ENCODE measurements at regions not wholly inside any gene's neighbourhood (a gene's known extent, or its start where the extent isn't known, plus 50 kb on each side); places are given as distances from the start of the nearest gene placed in this dataset.

DNA sequence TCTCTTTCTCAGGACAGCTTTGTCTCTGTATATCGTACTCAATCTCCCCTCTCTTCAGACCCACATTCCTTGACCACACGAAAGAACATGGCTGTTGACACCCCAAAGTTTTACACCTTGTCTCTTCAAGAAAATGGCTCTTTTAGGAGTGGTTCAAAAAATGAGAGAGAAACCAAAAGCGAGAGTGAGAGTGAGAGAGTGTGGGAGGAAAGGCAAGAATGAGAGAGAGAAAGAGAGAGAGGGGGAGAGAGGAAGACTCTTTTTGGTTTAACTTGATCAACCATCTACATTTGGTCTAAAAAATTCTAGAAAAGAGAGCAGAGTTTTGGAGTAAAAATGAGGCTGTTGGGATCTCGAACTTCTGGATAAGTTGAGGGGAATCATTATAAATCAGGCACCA is 581.8 kb upstream of the WWC1 start:
- H3K36me3 Mint-ChIP-seq (ENCODE audit: low read depth), result no peaks in the 10 kb centered on the region
- H3K4me1 Mint-ChIP-seq (ENCODE audit: low read depth), result no peaks in the 10 kb centered on the region
- H3K27me3 Mint-ChIP-seq, result no peaks in the 10 kb centered on the region
- no peak overlapping the region for H3K27ac Mint-ChIP-seq
- no peak overlapping the region for H3K4me3 Mint-ChIP-seq
- no peaks in the 10 kb centered on the region for H3K9me3 Mint-ChIP-seq

GRCh38 chr5:167710444-167711073 is 580.9 kb upstream of the WWC1 start:
- no peaks in the 10 kb centered on the region for H3K27me3 Mint-ChIP-seq
- no peaks in the 10 kb centered on the region for H3K9me3 Mint-ChIP-seq

DNA sequence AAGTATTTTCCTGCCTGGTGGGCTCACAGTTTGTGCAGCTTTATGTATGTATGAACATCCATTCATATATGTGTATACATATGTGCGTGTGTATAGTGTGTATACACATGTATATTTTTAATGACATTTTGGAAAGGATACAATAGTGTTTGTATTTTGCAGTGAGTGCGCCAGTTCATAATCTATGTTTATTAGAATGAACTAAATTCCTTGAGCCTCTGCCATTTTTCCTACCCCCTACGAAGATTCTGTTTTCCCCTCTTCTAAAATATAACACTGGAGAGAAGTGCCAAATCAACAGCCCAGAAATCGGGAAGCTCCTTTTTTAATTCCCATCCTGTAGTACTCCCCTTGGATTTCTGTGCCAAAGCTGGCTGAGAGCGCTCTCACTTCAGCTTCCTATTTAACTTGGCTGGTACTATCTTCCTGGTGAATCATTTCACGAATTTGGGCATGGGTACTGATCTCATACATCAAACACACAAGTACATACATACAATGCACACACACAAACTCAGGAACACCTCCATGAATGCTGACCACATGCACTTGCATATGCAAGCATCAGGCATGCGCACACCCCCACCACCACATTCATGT is 578.4 kb upstream of the WWC1 start:
- Mint-ChIP-seq H3K27ac (no peak overlapping the region), H3K4me1 (ENCODE audit: low read depth) (no peaks in the 10 kb centered on the region), H3K36me3 (ENCODE audit: low read depth) (no peaks in the 10 kb centered on the region), H3K27me3 (no peaks in the 10 kb centered on the region), H3K9me3 (no peaks in the 10 kb centered on the region), H3K4me3 (no peak overlapping the region)

More at GRCh38 chr5:167710444-167711073, 580.9 kb upstream of the WWC1 start:
- Mint-ChIP-seq H3K27ac (no peak overlapping the region), H3K4me3 (no peak overlapping the region), H3K4me1 (ENCODE audit: low read depth) (no peaks in the 10 kb centered on the region), H3K36me3 (ENCODE audit: low read depth) (no peaks in the 10 kb centered on the region)

- Mint-ChIP-seq H3K4me3 (no peak overlapping the region), H3K4me1 (ENCODE audit: low read depth) (no peaks in the 10 kb centered on the region), H3K27ac (no peak overlapping the region), H3K9me3 (no peaks in the 10 kb centered on the region), H3K27me3 (no peaks in the 10 kb centered on the region), H3K36me3 (ENCODE audit: low read depth) (no peaks in the 10 kb centered on the region)
Observed at GRCh38 chr5:167713896-167714295, 577.5 kb upstream of the WWC1 start.

DNA sequence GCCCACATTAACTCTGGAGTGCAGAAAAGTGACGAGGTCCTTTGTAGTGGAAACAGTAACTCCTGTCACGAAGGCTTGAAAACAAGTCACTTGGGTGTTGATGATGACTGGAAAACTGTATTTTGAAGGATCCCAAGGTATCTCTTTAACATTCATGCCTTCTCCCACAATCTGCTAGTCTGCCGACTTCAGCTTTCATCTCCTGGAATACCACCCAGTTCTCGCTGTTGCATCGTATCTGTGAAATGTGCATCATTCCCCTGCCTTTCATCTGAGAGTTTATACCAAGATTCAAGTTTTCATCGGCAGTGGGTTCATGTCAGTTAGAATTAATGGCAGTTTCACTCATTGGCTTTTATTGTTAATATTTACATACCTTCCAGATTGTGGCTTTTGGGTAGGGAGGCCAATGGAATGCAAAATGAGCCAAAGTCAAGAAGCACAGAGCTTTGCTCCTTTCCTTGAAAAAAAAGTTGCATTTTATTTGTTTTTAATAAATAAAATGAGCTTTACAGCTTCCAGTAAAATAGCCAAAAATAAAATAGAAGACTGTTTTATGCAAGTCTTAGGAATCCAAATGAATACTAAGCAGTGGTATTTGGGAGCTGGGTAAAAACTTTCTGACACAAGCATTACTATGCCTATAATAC is 575.2 kb upstream of the WWC1 start:
- Mint-ChIP-seq H3K36me3 (ENCODE audit: low read depth) (no peaks in the 10 kb centered on the region), H3K4me1 (ENCODE audit: low read depth) (no peaks in the 10 kb centered on the region), H3K27me3 (no peaks in the 10 kb centered on the region), H3K9me3 (no peaks in the 10 kb centered on the region), H3K4me3 (no peak overlapping the region), H3K27ac (no peak overlapping the region)

DNA sequence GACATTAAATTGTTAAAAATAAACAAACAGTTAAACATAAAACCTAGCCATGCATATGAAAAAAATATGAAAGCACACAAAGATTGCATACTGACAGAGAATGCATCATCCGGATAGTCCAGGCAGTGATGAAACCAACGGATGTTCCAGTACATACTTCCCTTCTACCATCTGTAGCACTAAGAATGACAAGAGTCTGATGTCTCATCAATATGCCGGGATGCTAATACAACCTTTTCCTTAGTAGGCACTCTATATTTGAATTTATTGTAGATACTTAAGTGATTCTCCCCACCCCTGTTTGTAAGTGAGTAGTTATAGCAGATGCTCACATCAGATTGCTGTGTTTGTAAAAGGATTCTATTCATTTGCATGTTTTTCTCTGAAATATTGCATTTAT is 571.2 kb upstream of the WWC1 start:
- Mint-ChIP-seq H3K4me3 (no peak overlapping the region), H3K27me3 (peaks cover 4% of the 10 kb centered on the region), H3K9me3 (no peaks in the 10 kb centered on the region), H3K27ac (no peak overlapping the region), H3K36me3 (ENCODE audit: low read depth) (no peaks in the 10 kb centered on the region), H3K4me1 (ENCODE audit: low read depth) (no peaks in the 10 kb centered on the region)

GRCh38 chr5:167720676-167721260 is 570.7 kb upstream of the WWC1 start:
- no peaks in the 10 kb centered on the region for H3K36me3 Mint-ChIP-seq (ENCODE audit: low read depth)
- no peak overlapping the region for H3K4me3 Mint-ChIP-seq
- H3K27me3 Mint-ChIP-seq, result peaks cover 4% of the 10 kb centered on the region
- no peaks in the 10 kb centered on the region for H3K9me3 Mint-ChIP-seq
- no peaks in the 10 kb centered on the region for H3K4me1 Mint-ChIP-seq (ENCODE audit: low read depth)
- H3K27ac Mint-ChIP-seq, result no peak overlapping the region

DNA sequence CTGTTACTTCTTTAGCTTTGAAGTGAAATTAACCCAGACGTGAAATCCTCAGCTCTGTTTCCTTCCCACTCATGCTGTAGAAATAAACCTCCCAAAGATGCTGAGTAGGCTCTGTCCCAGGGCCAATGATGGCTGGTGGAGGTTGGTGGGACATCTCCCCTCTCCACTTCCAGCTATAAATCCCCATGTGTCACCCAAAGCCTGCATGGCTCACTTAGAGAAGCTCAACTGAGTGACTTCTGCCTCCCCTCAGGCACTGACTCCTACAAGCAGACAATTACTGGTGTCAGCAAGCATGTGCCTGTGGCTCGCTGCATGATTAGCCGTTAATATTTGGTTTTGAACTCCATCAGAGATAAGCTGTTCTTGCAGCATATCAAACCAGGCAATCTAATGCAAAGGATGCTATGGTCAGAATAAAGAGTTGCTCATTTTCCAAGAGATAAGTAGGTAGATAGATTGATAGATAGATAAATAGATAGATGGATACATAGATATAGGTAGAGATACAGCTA is 569.5 kb upstream of the WWC1 start:
- H3K4me3 Mint-ChIP-seq, result no peak overlapping the region
- H3K4me1 Mint-ChIP-seq (ENCODE audit: low read depth), result no peaks in the 10 kb centered on the region
- H3K27ac Mint-ChIP-seq, result no peak overlapping the region
- H3K27me3 Mint-ChIP-seq, result peaks cover 4% of the 10 kb centered on the region
- H3K36me3 Mint-ChIP-seq (ENCODE audit: low read depth), result no peaks in the 10 kb centered on the region
- no peaks in the 10 kb centered on the region for H3K9me3 Mint-ChIP-seq

GRCh38 chr5:167723254-167723871 is 568.1 kb upstream of the WWC1 start:
- Mint-ChIP-seq H3K4me3 (no peak overlapping the region), H3K36me3 (ENCODE audit: low read depth) (no peaks in the 10 kb centered on the region), H3K27ac (no peak overlapping the region), H3K27me3 (peaks cover 4% of the 10 kb centered on the region), H3K9me3 (no peaks in the 10 kb centered on the region), H3K4me1 (ENCODE audit: low read depth) (no peaks in the 10 kb centered on the region)

DNA sequence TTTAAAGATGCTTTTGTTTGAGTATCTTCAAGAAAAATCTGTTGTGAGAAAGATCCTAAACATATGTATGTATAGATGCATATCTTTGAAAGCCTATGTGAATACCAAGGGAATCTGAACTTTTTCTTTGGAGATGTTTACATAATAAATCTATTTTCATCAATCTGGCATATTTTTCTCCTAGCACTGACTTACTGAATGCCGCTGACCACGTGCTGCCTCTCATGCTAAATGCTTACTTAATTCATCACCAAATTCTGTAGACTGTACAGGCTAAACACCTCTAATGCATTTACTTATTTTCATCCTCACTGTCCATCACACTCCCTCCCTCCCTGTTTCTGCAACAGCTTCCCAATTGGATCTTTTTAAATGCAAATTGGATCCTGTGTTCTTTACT is 566.2 kb upstream of the WWC1 start:
- H3K36me3 Mint-ChIP-seq (ENCODE audit: low read depth), result no peaks in the 10 kb centered on the region
- H3K9me3 Mint-ChIP-seq, result no peaks in the 10 kb centered on the region
- H3K4me1 Mint-ChIP-seq (ENCODE audit: low read depth), result no peaks in the 10 kb centered on the region
- H3K4me3 Mint-ChIP-seq, result no peak overlapping the region
- no peak overlapping the region for H3K27ac Mint-ChIP-seq
- H3K27me3 Mint-ChIP-seq, result peaks cover 4% of the 10 kb centered on the region

DNA sequence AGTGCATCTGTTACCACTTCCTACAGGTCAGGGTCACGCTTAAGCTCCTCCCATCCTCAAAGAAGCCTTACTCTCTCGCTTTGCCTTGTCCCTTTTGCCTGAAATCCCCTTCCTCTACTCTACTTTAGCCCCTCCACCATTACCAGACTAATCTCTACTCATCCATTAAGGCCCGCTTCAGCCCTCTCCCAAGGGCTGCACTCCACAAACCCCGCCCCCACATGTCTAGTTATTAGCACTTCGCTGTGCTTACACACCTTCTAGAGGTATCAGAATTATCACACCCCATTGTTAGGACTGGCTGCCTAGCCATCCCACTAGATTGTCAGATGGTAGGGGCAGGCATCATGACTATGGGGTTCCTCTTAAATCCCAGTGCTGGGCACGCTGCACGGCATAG is 565.7 kb upstream of the WWC1 start:
- H3K27me3 Mint-ChIP-seq, result peaks cover 4% of the 10 kb centered on the region
- H3K36me3 Mint-ChIP-seq (ENCODE audit: low read depth), result no peaks in the 10 kb centered on the region
- H3K4me1 Mint-ChIP-seq (ENCODE audit: low read depth), result no peaks in the 10 kb centered on the region
- no peaks in the 10 kb centered on the region for H3K9me3 Mint-ChIP-seq
- H3K4me3 Mint-ChIP-seq, result no peak overlapping the region
- H3K27ac Mint-ChIP-seq, result peak overlapping the region; percentile 24

DNA sequence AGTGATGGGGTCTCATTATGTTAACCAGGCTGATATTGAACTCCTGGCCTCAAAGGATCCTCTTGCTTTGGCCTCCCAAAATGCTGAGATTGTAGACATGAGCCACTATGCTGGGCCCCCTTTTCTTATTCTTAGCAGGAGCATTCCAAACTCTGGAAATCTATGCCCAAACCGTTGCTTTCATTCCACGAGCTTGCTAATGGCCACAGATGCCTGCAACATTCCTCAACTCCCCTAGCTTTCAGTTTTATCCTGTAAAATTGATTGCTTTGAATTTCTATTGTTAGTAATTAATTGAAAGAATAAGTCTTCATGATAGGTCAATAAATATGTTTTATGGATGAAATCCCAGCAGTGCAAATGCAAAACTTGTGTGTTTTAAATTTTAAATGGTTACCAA is 564.8 kb upstream of the WWC1 start:
- Mint-ChIP-seq H3K4me3 (no peak overlapping the region), H3K9me3 (no peaks in the 10 kb centered on the region), H3K36me3 (ENCODE audit: low read depth) (no peaks in the 10 kb centered on the region), H3K27ac (no peak overlapping the region), H3K4me1 (ENCODE audit: low read depth) (no peaks in the 10 kb centered on the region), H3K27me3 (peaks cover 4% of the 10 kb centered on the region)

- no peak overlapping the region for H3K4me3 Mint-ChIP-seq
- no peaks in the 10 kb centered on the region for H3K36me3 Mint-ChIP-seq (ENCODE audit: low read depth)
- H3K27ac Mint-ChIP-seq, result no peak overlapping the region
- H3K4me1 Mint-ChIP-seq (ENCODE audit: low read depth), result no peaks in the 10 kb centered on the region
- H3K9me3 Mint-ChIP-seq, result no peaks in the 10 kb centered on the region
- H3K27me3 Mint-ChIP-seq, result no peaks in the 10 kb centered on the region
Observed at GRCh38 chr5:167730121-167730520, 561.3 kb upstream of the WWC1 start.

DNA sequence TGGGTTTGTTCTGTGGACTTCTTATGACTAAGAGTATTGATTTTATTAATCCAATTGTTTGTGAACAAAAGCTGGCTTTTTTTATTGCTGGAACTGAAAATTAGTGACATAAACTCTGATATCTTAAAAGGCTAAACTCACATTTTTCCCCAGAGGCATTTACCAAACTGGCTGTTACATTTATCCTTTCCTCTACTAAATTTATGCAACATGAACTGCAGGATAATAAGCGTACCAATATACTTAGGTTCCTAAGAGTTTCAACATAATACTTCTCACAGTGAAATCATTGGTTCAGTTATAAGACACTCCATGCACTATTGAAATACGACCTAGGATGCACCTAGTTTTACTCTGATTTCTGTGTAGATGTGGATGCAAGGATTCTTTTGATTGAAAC is 560.8 kb upstream of the WWC1 start:
- Mint-ChIP-seq H3K27ac (no peak overlapping the region), H3K4me3 (no peak overlapping the region), H3K9me3 (no peaks in the 10 kb centered on the region), H3K36me3 (ENCODE audit: low read depth) (no peaks in the 10 kb centered on the region), H3K4me1 (ENCODE audit: low read depth) (no peaks in the 10 kb centered on the region), H3K27me3 (no peaks in the 10 kb centered on the region)

- H3K9me3 Mint-ChIP-seq, result peaks cover 3% of the 10 kb centered on the region
- H3K27ac Mint-ChIP-seq, result no peak overlapping the region
- H3K27me3 Mint-ChIP-seq, result no peaks in the 10 kb centered on the region
- H3K4me3 Mint-ChIP-seq, result no peak overlapping the region
- H3K4me1 Mint-ChIP-seq (ENCODE audit: low read depth), result no peaks in the 10 kb centered on the region
- H3K36me3 Mint-ChIP-seq (ENCODE audit: low read depth), result no peaks in the 10 kb centered on the region
Observed at GRCh38 chr5:167731951-167732350, 559.5 kb upstream of the WWC1 start.
